GM12865 (cell line): ENCODE measurements at regions not wholly inside any gene's neighbourhood (a gene's known extent, or its start where the extent isn't known, plus 50 kb on each side); places are given as distances from the start of the nearest gene placed in this dataset.

ENCODE experiments used
- DNase-seq: peaks from one replicate; pipeline ENCODE4 v3.0.0; 2010; ENCODE audit warnings: low read depth
- H3K4me3 ChIP-seq: 2 replicates; pipeline ENCODE4 v1.5.1; 2011; ENCODE audit warnings: mild to moderate bottlenecking, low read depth, low read length, control low read depth
- TF ChIP-seq, protein P1 (sequence below): IDR thresholded peaks from 2 replicates; pipeline ENCODE4 v1.5.1; 2011; ENCODE audit warnings: low read length, control low read depth, low read depth, inconsistent platforms; ENCODE audit not compliant: insufficient read depth; ENCODE audit errors: missing control alignments

DNA sequence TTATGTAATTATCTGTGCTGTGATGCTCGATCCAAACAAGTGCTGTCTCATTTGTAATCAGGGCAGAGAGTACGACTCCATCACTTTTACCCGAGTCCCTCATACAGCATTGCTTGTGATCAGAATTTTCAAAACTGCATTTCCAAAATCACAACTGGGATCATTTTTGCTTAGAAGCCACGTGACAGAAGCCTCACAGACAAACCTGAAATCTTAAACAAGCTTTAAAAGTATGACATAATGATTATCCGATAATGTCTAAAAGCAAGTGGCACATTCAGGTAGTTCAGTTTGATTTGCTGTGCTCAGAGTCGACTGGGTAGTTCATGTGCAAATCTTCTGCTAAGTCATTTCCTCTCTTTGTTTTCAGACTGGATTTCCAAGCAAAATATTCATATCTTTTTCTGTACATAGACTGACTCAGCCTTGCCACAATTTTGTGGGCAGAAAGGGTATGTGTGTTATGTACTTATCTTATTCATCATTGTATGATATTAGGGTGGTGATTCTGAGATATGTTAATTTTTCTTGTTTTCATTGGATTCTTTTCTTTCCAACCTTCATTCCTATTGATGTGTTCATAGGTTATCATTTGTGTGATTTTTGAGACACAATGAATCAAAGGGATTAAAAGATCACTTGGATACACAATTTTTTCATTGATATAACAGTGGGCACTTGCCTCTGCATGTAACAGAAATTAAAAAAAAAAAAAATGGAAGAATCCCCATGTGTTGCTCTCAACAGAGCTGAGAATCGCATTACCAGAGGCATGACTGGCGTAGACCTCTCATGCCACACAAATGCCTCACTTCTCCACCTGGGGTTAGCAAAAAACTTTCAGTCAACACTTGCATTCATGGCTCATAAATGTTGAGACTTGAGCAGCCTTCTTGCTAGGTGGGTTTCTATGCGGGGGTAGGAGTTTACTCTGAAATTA, 355.7 kb downstream of the LTN1 start:
- TF ChIP-seq, protein P1, sequence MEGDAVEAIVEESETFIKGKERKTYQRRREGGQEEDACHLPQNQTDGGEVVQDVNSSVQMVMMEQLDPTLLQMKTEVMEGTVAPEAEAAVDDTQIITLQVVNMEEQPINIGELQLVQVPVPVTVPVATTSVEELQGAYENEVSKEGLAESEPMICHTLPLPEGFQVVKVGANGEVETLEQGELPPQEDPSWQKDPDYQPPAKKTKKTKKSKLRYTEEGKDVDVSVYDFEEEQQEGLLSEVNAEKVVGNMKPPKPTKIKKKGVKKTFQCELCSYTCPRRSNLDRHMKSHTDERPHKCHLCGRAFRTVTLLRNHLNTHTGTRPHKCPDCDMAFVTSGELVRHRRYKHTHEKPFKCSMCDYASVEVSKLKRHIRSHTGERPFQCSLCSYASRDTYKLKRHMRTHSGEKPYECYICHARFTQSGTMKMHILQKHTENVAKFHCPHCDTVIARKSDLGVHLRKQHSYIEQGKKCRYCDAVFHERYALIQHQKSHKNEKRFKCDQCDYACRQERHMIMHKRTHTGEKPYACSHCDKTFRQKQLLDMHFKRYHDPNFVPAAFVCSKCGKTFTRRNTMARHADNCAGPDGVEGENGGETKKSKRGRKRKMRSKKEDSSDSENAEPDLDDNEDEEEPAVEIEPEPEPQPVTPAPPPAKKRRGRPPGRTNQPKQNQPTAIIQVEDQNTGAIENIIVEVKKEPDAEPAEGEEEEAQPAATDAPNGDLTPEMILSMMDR, result no peak
- no peak for DNase-seq
- no peak overlapping the region for H3K4me3 ChIP-seq

GRCh38 chr21:28635541-28635940, 357.1 kb downstream of the LTN1 start:
- TF ChIP-seq, protein P1, result no peak
- DNase-seq, result no peak
- H3K4me3 ChIP-seq, result no peak overlapping the region

GRCh38 chr21:28633839-28634555, 358.7 kb downstream of the LTN1 start:
- no peak overlapping the region for H3K4me3 ChIP-seq
- TF ChIP-seq, protein P1, result no peak
- no peak for DNase-seq

DNA sequence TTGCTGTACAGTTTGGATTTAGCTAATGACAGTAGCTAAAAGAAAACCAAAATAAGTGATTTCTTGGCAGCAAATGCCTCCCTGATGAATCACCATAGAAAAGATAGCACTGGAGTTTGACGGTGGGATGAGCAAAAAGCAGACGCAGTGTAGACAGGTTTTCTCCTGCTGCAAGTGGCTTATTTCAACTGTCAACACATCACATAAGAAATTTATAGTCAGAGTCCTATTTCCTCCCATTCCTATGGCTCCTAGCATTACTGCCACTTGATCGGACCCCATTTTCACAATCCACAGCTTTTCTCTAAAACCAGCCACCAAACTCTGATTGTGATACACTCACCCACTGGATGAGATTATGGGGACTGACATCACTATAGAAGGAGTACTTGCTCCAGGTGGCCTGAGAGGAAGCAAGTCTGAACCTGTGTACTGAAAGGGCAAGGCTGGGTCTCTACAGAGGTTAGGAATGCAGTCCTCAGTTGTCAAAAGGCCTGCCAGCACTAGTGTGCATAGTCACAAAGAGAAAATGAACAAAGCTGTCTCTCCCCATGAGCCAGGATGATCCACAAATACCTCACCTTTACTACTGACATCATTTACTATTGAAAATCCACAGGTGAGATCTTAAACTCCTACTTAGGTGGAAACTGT, 359.8 kb downstream of the LTN1 start:
- no peak for DNase-seq
- H3K4me3 ChIP-seq, result no peak overlapping the region
- TF ChIP-seq, protein P1, result no peak

DNA sequence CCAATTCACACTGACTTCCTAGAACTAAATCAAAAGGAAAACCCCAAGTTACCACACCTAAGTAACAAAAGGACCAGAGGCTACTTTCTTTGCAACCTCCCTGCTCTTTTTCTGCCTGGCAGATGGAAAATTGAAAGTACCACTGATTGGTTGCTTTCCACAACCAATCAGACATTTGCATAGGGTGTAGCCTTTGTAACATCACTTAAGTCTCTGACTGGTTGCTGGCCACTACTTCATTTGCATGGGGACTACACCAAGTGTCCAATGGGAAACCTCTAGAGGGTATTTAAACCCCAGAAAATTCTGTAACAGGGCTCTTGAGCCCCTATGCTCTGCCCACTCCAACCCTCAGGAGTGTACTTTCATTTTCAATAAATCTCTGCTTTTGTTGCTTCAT, 365.0 kb downstream of the LTN1 start:
- TF ChIP-seq, protein P1, result no peak
- no peak overlapping the region for H3K4me3 ChIP-seq
- no peak for DNase-seq

DNA sequence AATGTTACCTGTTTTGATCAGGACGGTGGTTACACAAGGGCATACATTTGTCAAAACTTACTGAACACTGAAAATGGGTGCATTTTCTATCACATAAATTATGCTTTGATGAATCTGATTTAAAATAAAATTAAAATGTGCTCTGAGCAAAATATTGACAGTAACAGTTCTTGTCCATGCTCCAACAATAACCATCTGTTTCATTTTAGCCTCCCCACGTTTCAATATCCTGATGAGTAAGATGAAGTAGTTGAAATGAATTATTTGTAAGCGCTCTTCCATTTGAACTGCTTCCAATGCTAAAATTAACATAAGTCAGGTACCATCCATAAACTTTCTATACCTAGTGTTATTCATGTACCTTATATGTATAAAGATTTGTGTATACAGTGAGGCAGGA, 365.4 kb downstream of the LTN1 start:
- DNase-seq, result no peak
- TF ChIP-seq, protein P1, result no peak

More for the DNA sequence above, 365.4 kb downstream of the LTN1 start:
- no peak overlapping the region for H3K4me3 ChIP-seq
